SK-N-MC (cell line): ENCODE measurements at regions not wholly inside any gene's neighbourhood (a gene's known extent, or its start where the extent isn't known, plus 50 kb on each side); places are given as distances from the start of the nearest gene placed in this dataset.

Experiments
- EZH2 ChIP-seq: fragments of 200-600 bp; sonication (generic); IDR thresholded peaks from one replicate; pipeline ENCODE4 v1.6.1; 2017; ENCODE audit warnings: antibody characterized with exemption
- FOXP2 ChIP-seq: optimal IDR thresholded peaks from 2 replicates; pipeline ENCODE3; 2011; ENCODE audit warnings: mild to moderate bottlenecking, moderate library complexity; ENCODE audit not compliant: insufficient read depth; ENCODE audit errors: extremely low read length, control extremely low read depth
- POLR2AphosphoS5 ChIP-seq: IDR thresholded peaks from 2 replicates; pipeline ENCODE4 v1.6.1; 2012; ENCODE audit warnings: mild to moderate bottlenecking, low read depth, low read length, borderline replicate concordance

DNA sequence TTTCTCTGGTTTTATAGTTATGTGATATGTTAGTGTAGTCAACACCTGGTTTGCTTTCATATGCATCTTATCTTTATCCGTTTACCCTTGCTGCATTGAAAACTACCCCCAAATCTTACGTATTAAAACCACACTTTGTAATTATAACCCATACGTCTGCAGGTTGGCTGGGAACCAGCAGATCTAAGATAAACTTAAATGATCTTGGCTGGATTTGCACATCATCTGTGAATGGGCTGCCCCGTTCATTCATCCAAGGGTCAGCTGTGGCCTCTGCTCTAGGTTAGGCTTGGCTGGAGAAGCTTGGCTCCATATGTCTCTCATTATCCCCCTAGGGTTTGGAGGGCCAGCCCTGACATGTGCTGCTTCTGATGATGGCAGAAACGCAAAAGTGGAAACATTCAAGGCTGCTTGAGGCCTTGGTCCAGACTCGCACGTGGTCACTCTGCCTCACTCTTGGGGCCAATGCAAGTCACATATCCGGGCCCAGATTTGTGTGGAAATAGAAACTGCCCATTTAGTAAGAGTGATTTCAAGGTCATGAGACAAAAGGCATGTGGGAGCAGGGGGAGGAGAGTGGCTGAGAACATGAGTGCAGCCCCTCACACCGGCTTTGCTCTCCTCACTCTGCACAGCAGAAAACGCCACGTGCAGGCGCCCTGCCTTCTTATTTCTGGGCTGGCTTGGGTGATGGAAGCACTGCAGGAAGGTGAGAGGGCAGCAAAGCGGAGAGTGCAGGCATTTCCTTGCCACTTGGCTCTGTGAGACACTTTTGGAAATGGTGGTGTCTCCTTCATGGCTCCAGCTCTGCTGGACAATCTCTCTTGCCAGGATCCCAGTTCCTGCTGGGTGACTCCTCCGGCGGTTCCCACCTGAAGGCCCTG is 553.8 kb downstream of the GLRX3 start:
- TF ChIP-seq EZH2 (no peak), POLR2AphosphoS5 (no peak), FOXP2 (no peak)
